K562 (cell line): ENCODE measurements at regions not wholly inside any gene's neighbourhood (a gene's known extent, or its start where the extent isn't known, plus 50 kb on each side); places are given as distances from the start of the nearest gene placed in this dataset.

ENCODE experiments used
- ATAC-seq: fragments of 200-7000 bp; cut with Tn5 transposase; 3 replicates; pipeline ENCODE4 v1.9.1; 2020; ENCODE audit warnings: moderate library complexity
- BruUV-seq: library from RNA; stranded (reverse); fragments of 400-500 nt; replicated peaks from 2 replicates; lab custom pipeline; 2021; lab: Mats Ljungman, UMichigan
- CTCF ChIA-PET: fragments of 300-600 bp; formaldehyde crosslinking; extraction: SDS; loops from one replicate; lab custom pipeline; 2021; ENCODE audit warnings: low intra/inter-chr PET ratio; lab: Yijun Ruan, JAX
- POLR2A ChIA-PET: fragments of 300-600, 350-650 bp; sonication (Branson Sonifier 250); formaldehyde crosslinking; extraction: SDS; loops from one replicate; lab custom pipeline; 2021; ENCODE audit warnings: antibody characterized with exemption, inconsistent platforms; lab: Yijun Ruan, JAX
- DNase-seq, 4 experiments: peaks; one replicate each; pipeline versions ENCODE4 v3.0.0 to v3.0.0-alpha.2; 2011 to 2018; ENCODE audit warnings: low spot score in 3 of 4, mixed read lengths in 3 of 4; ENCODE audit errors: extremely low read depth in 1 of 4
- FAIRE-seq: peaks from 2 replicates; lab custom pipeline; 2011; peaks lifted over from hg19 to GRCh38; lab: Jason Lieb, UNC
- H2AFZ ChIP-seq: 2 replicates; pipeline ENCODE4 v1.6.0; 2011; ENCODE audit warnings: low read depth, low read length, control low read depth, inconsistent platforms
- H3K27ac ChIP-seq: fragments of 200-600 bp; 3 replicates; pipeline ENCODE4 v1.8.0; 2011; ENCODE audit warnings: low read depth, mild to moderate bottlenecking, control low read depth, inconsistent platforms, low read length, moderate library complexity, mixed read lengths; ENCODE audit errors: extremely low read depth
- H3K27me3 ChIP-seq, 2 experiments: fragments of 300-600 bp in 1 of 2; 2 replicates in 1 of 2; 3 replicates in 1 of 2; pipeline versions ENCODE4 v1.6.0 to v1.8.0; 2011; ENCODE audit warnings: inconsistent platforms in 2 of 2, low read length in 2 of 2, mild to moderate bottlenecking in 1 of 2, mixed read lengths in 1 of 2, moderate library complexity in 1 of 2; ENCODE audit not compliant: control insufficient read depth in 2 of 2, insufficient read depth in 2 of 2
- H3K36me3 ChIP-seq: fragments of 300-600 bp; 3 replicates; pipeline ENCODE4 v1.8.0; 2011; ENCODE audit warnings: mild to moderate bottlenecking, low read length, inconsistent platforms; ENCODE audit not compliant: control insufficient read depth, insufficient read depth
- H3K4me1 ChIP-seq, 2 experiments: fragments of 200-600 bp in 1 of 2; replicated peaks in 1 of 2; 2 replicates in 1 of 2; 3 replicates in 1 of 2; pipeline versions ENCODE4 v1.5.1 to v1.8.0; 2011; ENCODE audit warnings: inconsistent platforms in 2 of 2, low read length in 2 of 2, mild to moderate bottlenecking in 1 of 2, mixed read lengths in 1 of 2, moderate library complexity in 1 of 2; ENCODE audit not compliant: control insufficient read depth in 2 of 2, insufficient read depth in 2 of 2
- H3K4me2 ChIP-seq: 2 replicates; pipeline ENCODE4 v1.6.1; 2011; ENCODE audit warnings: low read length, control low read depth, inconsistent platforms, mixed read lengths; ENCODE audit not compliant: insufficient read depth
- H3K4me3 ChIP-seq: fragments of 200-600 bp; sonication (generic), shearing (Covaris generic); 2 replicates; pipeline ENCODE4 v1.5.1; 2016; ENCODE audit warnings: control low read depth, inconsistent platforms
- H3K79me2 ChIP-seq: fragments of 200-600 bp; 3 replicates; pipeline ENCODE4 v1.8.0; 2011; ENCODE audit warnings: low read length, inconsistent platforms; ENCODE audit not compliant: control insufficient read depth, insufficient read depth
- H3K9ac ChIP-seq, 2 experiments: 2 replicates each; pipeline versions ENCODE4 v1.6.0 to v1.6.1; 2011; ENCODE audit warnings: low read depth in 2 of 2, low read length in 2 of 2, control low read depth in 1 of 2, inconsistent platforms in 1 of 2, mild to moderate bottlenecking in 1 of 2, mixed read lengths in 1 of 2; ENCODE audit not compliant: insufficient read depth in 1 of 2
- H3K9me1 ChIP-seq: one replicate; pipeline ENCODE4 v1.6.0; 2011; ENCODE audit warnings: inconsistent platforms, mild to moderate bottlenecking, low read length, moderate library complexity; ENCODE audit not compliant: control insufficient read depth, insufficient read depth
- H3K9me3 ChIP-seq: replicated peaks from 2 replicates; pipeline ENCODE4 v1.5.1; 2011; ENCODE audit warnings: low read depth, low read length, inconsistent platforms; ENCODE audit not compliant: control insufficient read depth, insufficient read depth
- H4K20me1 ChIP-seq: replicated peaks from 2 replicates; pipeline ENCODE4 v1.6.1; 2011; ENCODE audit warnings: low read length, inconsistent platforms, mixed read lengths; ENCODE audit not compliant: control insufficient read depth, insufficient read depth
- CAMTA2 ChIP-seq: fragments of 250-450 bp; sonication (Bioruptor Pico); conservative IDR thresholded peaks from 2 replicates; pipeline ENCODE4 v1.5.1; 2022
- PHB ChIP-seq: fragments of 250-450 bp; sonication (Bioruptor Pico); IDR thresholded peaks from 2 replicates; pipeline ENCODE4 v1.5.0; 2021
- SAFB2 ChIP-seq: fragments of 200-400 bp; formaldehyde crosslinking; IDR thresholded peaks from 2 replicates; pipeline ENCODE4 v1.6.1; 2018; ENCODE audit warnings: borderline replicate concordance, low read length, low read depth, moderate library complexity; ENCODE audit not compliant: severe bottlenecking
- SREBF1 ChIP-seq: fragments of 150-350 bp; IDR thresholded peaks from 2 replicates; pipeline ENCODE4 v1.6.1; 2014; ENCODE audit warnings: antibody characterized with exemption, low read depth, low read length, borderline replicate concordance
- TAF7 ChIP-seq: fragments of 450-650 bp; IDR thresholded peaks from 2 replicates; pipeline ENCODE4 v1.6.1; 2016; ENCODE audit warnings: missing genetic modification characterization, missing compliant biosample characterization
- ZSCAN29 ChIP-seq: fragments of 450-650 bp; IDR thresholded peaks from 2 replicates; pipeline ENCODE4 v1.6.1; 2017
- WGBS: fragments of 100-300 bp; shearing (Covaris generic); methylation state at CpG from one replicate; pipeline ENCODE4 v1.1.6; 2016; ENCODE audit warnings: low coverage, mixed read lengths; ENCODE audit not compliant: insufficient coverage; ENCODE audit errors: missing lambda C conversion rate; 5-methylcytosine and 5-hydroxymethylcytosine counted together
- in situ Hi-C: fragments of 300-500 bp; cut with MboI; formaldehyde crosslinking; loops from 4 replicates; pipeline ENCODE4 v1.15.0; 2018; ENCODE audit warnings: inconsistent platforms, mixed read lengths
- intact Hi-C: fragments of 100-400 bp; cut with micrococcal nuclease; formaldehyde crosslinking; loops from 2 replicates; pipeline ENCODE4 v1.14.2; 2022
- TF ChIP-seq, protein P1 (sequence below): fragments of 250-450 bp; sonication (Bioruptor Pico); IDR thresholded peaks from 2 replicates; pipeline ENCODE4 v1.8.0; 2022; ENCODE audit warnings: moderate library complexity, mild to moderate bottlenecking, inconsistent platforms
- TF ChIP-seq, protein P2 (sequence below): fragments of 450-650 bp; IDR thresholded peaks from 2 replicates; pipeline ENCODE4 v1.6.1; 2017; ENCODE audit warnings: antibody characterized with exemption
- TF ChIP-seq, protein P3 (sequence below): fragments of 250-450 bp; sonication (Bioruptor Pico); IDR thresholded peaks from 2 replicates; pipeline ENCODE4 v1.4.0; 2020; ENCODE audit warnings: mild to moderate bottlenecking, moderate library complexity

DNA sequence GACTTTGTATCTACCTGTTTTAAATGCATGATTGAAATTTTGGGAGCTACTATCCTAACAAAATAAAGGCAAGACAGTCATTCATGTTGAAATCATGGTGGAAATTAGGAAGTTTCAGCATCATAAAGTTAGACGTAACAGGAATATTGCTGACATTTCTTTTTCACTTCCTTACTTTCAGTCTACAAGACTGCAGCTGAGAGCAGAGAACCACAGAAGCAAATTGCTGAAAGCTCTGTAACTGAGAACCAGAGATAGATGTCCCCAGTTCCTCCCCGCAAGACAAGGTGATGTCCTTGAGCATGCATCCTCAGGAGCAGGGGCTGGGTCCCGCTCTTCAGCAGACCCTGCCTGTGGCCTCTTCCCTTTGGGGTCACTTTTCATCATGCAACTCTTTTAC is 466.3 kb upstream of the POM121L12 start:
- intact Hi-C loops (no loop called here), in situ Hi-C loops (no loop called here)
- ATAC-seq (no peak), DNase-seq (no peak), FAIRE-seq (no peak)
- no peaks in the 10 kb centered on the region for H3K36me3 ChIP-seq
- POLR2A ChIA-PET: no interaction called here
- H3K27ac ChIP-seq: no peak overlapping the region
- H3K9me1 ChIP-seq: no peaks in the 10 kb centered on the region
- no peak overlapping the region for H3K4me3 ChIP-seq
- no TSS peak for BruUV-seq
- no peak overlapping the region for H2AFZ ChIP-seq
- CTCF ChIA-PET: no interaction called here
- no peaks in the 10 kb centered on the region for H3K79me2 ChIP-seq
- no peaks in the 10 kb centered on the region for H3K27me3 ChIP-seq
- H3K4me1 ChIP-seq: no peaks in the 10 kb centered on the region
- H4K20me1 ChIP-seq: no peaks in the 10 kb centered on the region
- H3K9me3 ChIP-seq: no peaks in the 10 kb centered on the region; the same call in 1 of the 2 replicates
- no peak overlapping the region for H3K4me2 ChIP-seq
- TF ChIP-seq, protein P1, sequence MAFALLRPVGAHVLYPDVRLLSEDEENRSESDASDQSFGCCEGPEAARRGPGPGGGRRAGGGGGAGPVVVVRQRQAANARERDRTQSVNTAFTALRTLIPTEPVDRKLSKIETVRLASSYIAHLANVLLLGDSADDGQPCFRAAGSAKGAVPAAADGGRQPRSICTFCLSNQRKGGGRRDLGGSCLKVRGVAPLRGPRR (CRISPR knock-in tag): no peak
- TF ChIP-seq ZSCAN29 (no peak), SAFB2 (no peak), PHB (no peak), TAF7 (no peak), CAMTA2 (CRISPR knock-in tag) (no peak), SREBF1 (no peak)
- TF ChIP-seq, protein P2, sequence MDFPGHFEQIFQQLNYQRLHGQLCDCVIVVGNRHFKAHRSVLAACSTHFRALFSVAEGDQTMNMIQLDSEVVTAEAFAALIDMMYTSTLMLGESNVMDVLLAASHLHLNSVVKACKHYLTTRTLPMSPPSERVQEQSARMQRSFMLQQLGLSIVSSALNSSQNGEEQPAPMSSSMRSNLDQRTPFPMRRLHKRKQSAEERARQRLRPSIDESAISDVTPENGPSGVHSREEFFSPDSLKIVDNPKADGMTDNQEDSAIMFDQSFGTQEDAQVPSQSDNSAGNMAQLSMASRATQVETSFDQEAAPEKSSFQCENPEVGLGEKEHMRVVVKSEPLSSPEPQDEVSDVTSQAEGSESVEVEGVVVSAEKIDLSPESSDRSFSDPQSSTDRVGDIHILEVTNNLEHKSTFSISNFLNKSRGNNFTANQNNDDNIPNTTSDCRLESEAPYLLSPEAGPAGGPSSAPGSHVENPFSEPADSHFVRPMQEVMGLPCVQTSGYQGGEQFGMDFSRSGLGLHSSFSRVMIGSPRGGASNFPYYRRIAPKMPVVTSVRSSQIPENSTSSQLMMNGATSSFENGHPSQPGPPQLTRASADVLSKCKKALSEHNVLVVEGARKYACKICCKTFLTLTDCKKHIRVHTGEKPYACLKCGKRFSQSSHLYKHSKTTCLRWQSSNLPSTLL: no peak
- TF ChIP-seq, protein P3, sequence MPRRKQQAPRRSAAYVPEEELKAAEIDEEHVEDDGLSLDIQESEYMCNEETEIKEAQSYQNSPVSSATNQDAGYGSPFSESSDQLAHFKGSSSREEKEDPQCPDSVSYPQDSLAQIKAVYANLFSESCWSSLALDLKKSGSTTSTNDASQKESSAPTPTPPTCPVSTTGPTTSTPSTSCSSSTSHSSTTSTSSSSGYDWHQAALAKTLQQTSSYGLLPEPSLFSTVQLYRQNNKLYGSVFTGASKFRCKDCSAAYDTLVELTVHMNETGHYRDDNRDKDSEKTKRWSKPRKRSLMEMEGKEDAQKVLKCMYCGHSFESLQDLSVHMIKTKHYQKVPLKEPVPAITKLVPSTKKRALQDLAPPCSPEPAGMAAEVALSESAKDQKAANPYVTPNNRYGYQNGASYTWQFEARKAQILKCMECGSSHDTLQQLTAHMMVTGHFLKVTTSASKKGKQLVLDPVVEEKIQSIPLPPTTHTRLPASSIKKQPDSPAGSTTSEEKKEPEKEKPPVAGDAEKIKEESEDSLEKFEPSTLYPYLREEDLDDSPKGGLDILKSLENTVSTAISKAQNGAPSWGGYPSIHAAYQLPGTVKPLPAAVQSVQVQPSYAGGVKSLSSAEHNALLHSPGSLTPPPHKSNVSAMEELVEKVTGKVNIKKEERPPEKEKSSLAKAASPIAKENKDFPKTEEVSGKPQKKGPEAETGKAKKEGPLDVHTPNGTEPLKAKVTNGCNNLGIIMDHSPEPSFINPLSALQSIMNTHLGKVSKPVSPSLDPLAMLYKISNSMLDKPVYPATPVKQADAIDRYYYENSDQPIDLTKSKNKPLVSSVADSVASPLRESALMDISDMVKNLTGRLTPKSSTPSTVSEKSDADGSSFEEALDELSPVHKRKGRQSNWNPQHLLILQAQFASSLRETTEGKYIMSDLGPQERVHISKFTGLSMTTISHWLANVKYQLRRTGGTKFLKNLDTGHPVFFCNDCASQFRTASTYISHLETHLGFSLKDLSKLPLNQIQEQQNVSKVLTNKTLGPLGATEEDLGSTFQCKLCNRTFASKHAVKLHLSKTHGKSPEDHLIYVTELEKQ (CRISPR knock-in tag): no peak
- H3K9ac ChIP-seq: no peak overlapping the region
- 0% methylated on average over 3 of the region's 3 CpGs for WGBS
